GM18867 (cell line): ENCODE measurements at regions not wholly inside any gene's neighbourhood (a gene's known extent, or its start where the extent isn't known, plus 50 kb on each side); places are given as distances from the start of the nearest gene placed in this dataset.

Source experiments
- ATAC-seq: cut with Tn5 transposase; IDR thresholded peaks from one replicate; pipeline ENCODE4 v1.9.1; 2021; ENCODE audit warnings: mild to moderate bottlenecking, moderate library complexity; ENCODE audit not compliant: unreplicated experiment

- no peak for ATAC-seq
Observed at GRCh38 chr16:87183647-87184046, 133.5 kb downstream of the C16orf95 start.

- no peak for ATAC-seq
Observed at GRCh38 chr16:87185308-87185707, 131.9 kb downstream of the C16orf95 start.

DNA sequence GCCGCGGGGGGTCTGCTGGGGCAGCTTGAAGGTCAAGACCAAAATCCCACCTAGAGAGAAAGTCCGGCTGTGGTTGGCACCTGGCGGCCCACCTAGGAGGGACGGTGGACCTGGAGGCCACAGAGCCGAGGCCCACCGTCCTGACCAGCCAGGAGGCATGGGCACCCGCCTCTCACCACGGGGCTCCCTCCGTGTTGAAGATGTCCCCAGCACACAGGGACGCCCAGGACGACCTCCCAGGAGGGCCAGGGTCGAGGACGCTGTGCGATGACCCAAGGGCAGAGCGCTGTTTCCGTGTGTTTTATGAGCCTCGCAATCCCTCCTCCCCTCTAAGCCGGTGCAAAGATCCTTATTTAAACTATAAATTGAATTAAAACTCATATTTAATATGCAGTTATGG, 131.2 kb downstream of the C16orf95 start:
- ATAC-seq: no peak

DNA sequence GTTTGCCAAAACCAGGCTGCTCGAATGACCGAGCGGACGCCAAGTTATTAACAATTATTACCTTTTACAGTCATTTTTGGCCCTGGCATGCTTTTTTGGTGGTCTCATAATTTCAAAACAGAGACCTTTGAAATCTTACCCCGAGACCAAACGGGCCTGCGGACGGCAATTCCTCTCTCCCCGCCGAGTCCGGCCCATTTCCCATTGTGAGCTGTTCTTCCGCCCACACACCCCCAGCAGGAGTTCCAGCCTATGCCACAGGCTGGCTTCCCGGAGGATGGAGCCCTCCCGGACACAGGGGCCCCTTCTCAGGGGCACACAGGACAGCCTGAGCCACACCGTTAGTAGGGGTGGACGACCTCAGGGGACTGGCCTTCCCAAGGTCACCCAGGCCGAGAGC, 130.7 kb downstream of the C16orf95 start:
- ATAC-seq: no peak

GRCh38 chr16:87186876-87187533, 130.2 kb downstream of the C16orf95 start:
- no peak for ATAC-seq

DNA sequence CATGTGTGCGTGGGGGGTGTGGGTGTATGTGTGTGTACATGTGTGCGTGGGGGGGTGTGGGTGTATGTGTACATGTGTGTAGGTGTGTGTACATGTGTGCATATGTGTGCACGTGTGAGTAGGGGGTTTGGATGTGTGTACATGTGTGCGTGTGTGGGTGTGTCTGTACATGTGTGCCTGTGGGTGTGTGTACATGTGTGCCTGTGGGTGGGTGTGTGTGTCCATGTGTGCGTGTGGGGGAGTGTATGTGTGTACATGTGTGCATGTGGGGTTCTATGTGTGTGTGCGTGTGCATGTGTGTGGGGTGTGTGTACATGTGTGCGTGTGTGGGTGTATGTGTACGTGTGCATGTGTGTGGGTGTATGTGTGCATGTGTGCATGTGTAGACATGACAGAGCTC, 129.1 kb downstream of the C16orf95 start:
- no peak for ATAC-seq

GRCh38 chr16:87189426-87189825, 127.8 kb downstream of the C16orf95 start:
- ATAC-seq: no peak

- ATAC-seq: no peak
Observed at GRCh38 chr16:87190288-87191230, 126.6 kb downstream of the C16orf95 start.

GRCh38 chr16:87192452-87193073, 124.6 kb downstream of the C16orf95 start:
- no peak for ATAC-seq

DNA sequence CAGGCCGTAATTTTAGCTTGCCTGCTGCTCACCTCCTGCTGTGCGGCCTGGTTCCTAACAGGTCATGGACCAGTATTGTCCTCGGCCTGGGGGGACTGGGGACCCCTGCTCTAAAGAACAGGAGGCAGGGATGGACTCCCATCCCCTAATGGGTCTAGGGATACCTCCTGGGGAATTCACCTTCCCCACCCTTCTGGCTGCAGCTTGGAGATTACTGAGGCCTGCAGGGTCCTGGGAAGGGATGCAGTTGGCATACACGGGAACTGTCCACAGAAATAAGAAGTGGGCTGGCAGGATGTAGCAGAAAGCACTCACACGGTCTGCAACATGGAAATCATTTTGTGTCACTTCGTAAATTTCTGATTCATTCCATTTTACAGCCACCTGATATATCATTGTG, 123.0 kb downstream of the C16orf95 start:
- ATAC-seq: no peak

DNA sequence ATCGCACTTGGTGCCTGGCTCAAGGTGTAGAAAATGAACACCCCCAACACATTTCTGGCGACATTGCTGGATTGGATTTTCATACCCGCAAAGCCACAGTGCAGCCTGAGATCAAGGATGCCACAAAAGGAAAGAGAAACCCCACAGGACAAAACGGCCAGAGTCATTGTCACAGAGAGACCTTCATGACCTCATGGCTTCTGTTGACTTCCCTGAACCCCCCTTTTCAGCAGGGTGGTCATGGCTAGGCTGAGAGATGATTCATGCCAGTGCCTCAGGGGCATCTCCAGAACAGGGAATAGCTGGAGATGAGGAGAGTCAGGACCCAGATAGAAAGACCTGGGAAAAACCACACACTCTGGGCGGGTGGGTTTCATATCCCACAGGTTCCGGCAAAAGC, 122.0 kb downstream of the C16orf95 start:
- ATAC-seq: no peak

GRCh38 chr16:87196231-87196630, 121.0 kb downstream of the C16orf95 start:
- ATAC-seq: no peak

DNA sequence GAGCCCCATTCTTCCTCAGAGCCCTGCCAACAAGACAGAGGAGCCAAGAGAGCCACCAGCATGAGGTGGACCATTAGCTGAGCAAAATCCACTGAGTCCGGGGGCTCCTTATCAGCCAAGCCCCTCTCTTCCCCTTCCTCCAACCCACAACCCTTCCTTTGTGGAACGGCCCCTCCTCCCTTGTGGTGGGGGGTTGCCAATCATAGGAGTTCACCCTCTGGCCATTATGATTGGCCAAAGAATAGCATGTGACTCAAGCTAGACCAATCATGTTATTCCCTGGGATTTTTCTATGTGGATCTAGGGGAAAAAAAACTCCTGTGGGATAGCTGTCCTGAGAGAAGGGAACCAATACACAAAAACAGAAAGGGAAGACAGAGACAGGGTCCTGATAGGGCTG, 120.5 kb downstream of the C16orf95 start:
- ATAC-seq: no peak

DNA sequence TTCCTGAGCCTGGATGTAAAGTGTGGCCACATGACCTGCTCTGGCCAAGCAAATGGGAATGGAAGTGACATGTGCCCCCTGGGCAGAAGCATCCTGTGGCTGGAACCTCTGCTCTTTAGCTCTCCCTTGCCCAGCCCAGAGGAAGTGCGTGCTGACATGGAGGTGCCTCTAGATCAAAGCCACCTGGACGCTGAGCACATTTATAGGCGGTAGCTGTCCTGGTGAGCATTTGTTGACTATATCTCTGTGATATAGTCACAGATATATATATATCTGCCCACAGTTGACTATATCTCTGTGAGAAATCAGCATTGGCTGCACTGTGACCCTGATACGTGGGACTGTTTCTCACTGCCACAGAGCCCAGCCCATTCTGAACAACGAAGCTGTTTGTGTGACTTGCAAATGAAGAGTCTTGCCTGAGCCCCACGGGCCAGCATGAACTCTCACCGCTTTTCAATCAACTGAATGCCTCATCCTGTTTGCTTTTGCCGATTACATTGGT, 118.8 kb downstream of the C16orf95 start:
- no peak for ATAC-seq

DNA sequence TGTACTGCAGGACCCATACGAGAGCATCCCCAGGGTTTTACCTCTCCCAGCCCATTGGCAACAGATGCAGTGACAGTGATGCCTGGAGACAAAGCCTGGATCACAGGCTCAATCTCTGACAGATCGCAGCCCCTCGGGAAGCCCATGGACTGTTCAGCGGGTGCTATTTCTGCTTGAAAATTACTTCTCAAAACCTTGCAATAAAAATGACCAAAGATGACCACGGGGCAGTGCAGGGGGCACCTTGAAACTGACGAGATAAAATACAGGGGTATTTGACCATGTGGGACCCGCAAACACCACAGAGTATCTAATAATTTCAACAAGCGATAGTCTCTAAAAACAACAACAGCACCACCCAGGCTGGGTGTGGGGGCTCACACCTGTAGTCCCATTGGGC, 118.3 kb downstream of the C16orf95 start:
- no peak for ATAC-seq

GRCh38 chr16:87199379-87199778, 117.8 kb downstream of the C16orf95 start:
- ATAC-seq: no peak

DNA sequence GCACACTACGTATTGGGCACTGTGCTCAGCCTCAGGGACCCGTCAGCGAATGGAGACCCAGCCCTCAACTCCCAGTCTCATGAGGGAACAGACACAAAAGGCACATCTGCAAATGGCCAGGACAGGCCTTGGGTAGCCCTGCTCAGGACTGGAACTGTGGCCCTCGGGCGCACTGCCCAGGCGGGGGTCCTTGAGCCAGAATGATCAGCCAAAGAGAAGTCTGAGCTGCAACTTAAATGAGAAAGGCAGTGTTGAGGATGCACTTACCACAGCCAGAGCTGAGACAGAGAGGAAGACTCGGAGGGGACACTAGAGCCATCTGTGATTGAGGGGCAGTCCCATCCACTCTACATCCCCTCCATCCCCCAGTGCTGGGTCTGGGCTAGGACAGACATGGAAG, 117.3 kb downstream of the C16orf95 start:
- no peak for ATAC-seq

- ATAC-seq: no peak
Observed at GRCh38 chr16:87200637-87201036, 116.6 kb downstream of the C16orf95 start.

- ATAC-seq: no peak
Observed at GRCh38 chr16:87201052-87201451, 116.1 kb downstream of the C16orf95 start.

DNA sequence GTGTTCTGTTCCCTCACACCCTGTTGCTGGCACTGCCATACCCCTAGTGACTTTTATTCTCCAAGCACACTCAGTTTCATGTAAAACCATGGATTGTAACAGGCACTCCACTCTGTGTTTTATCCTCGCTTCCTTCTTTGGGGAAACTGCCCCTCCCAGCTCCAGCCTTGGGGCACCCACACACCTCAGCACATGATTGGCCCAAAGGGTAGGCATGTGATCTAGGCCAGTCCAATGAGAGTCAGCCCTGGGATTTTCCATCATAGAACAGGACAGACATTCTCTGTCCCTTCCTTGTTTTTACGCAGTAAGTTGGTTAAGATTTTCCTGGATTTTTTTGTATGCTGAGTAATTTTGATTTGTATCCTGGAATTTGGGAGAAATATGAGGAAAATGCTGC, 115.4 kb downstream of the C16orf95 start:
- ATAC-seq: no peak

- ATAC-seq: no peak
Observed at GRCh38 chr16:87202346-87202745, 114.8 kb downstream of the C16orf95 start.
